Left kidney (tissue), 1 donor: ENCODE measurements at regions not wholly inside any gene's neighbourhood (a gene's known extent, or its start where the extent isn't known, plus 50 kb on each side); places are given as distances from the start of the nearest gene placed in this dataset.
A peak's percentile ranks its signal among the peaks of the same experiment; 100 is the strongest.
"Not testable (repeated sequence)": the region's sequence is repeated elsewhere in the genome, so short reads cannot be mapped to it uniquely, and the experiment has no call there.

Experiments
- DNase-seq: peaks from one replicate; pipeline ENCODE4 v3.0.0-alpha.2; 2013

- DNase-seq = no peak
These were observed 218.4 kb upstream of the FN1 start for GRCh38 chr2:215654148-215654819.

DNA sequence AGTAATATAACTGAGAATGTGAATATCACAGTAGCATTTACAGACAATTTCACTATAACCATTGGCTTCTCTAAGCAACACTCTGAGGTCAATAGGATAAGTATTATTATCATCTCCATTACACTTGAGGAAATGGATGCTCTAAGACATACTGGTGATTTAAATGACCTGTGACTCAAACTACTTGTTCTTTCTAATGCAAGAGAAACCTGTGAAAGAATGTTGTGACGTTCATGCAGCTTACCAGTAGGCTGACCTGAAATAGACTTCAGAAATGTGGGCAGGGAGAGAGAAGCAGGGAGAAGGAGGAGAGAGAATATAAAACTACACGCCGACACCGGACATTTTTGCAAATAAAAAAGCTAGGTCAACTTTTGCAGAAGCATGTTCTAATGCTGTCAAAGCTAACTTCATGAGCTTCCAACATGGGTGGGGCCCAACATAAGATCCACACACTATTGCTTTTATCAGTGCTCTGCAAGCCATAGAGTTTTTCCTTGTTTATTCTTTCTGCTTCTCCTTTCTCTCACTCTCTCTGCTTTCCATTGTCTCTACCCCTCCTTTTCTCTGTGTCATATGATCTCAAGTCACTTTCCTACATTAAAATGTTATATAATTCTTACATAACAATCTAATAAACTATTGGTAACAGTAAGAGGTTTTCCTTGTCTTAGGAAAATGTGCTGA is 217.6 kb upstream of the FN1 start:
- DNase-seq = no peak

DNA sequence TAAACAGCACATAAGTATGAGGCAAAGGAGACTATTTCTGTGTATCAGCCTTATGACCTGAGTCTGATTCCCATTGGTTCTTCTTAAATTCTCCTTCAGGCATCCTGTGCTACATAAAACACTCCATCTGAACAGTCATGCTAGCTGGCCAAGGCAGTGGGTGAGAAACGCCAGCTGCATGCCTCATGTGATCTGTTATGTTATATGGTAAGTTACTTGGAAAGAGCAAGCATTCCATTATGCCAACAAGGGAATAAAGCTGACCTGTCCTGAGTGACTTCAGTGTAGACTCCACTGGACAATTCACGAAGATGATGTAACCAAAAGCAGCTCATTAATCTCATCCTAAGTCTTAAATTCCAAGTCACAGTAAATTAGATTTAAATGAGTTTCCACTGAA is 216.5 kb upstream of the FN1 start:
- peak; percentile 12 for DNase-seq

- no peak for DNase-seq
These were observed 215.5 kb upstream of the FN1 start for GRCh38 chr2:215651412-215651811.

DNA sequence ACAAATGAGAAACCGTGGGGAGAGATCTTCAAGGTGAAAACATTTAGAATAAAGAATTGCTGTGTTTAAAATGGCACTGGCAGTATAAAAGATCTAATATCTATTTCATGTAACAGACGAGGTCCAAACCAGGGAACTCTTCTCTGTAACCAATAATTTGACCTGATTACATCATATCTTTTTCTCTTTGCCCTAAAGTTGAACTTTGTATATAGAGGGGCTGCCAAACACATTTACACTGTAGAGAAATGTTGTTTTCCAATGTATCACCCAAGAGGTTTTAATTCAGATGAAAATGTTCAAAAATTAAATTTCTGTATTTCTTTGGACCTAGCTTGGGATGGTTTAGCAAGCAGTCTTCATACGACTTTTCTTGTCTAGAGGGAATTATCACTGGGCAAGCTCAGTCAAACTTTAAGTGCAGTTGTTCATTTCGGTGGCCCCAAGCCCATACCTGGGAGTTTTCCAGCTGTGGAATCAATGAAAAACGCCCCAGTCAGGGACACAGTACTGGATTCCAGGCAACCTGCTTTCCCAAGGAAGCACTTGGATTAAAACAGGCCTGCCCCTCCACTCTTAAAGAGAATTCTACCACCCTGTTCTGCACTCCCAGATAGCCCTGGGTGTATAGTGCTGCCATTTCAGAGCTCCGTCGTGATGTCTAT is 208.5 kb upstream of the FN1 start:
- DNase-seq = no peak

DNA sequence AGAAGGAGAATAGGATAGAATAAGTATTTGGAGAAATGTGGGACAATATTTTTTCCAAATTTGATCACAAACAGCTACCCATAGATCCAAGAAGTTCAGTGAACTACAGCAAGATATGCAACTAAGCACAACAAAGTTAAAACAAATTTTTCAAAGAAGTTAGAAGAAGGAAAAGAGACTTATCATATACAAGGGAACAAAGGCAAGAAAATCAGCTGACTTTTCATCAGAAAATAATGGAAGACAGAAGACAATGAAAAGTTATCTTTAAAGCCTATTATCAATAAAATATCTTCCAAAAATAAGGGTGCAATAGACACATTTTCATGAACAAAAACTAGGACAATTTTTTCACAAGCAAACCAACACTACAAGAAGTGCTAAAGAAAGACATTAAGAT is 202.8 kb upstream of the FN1 start:
- DNase-seq = no peak

- no peak for DNase-seq
These were observed 201.8 kb upstream of the FN1 start for GRCh38 chr2:215637651-215638050.

GRCh38 chr2:215636816-215637215 is 200.9 kb upstream of the FN1 start:
- DNase-seq = no peak

GRCh38 chr2:215635788-215636139 is 199.9 kb upstream of the FN1 start:
- no peak for DNase-seq

- DNase-seq = no peak
These were observed 199.4 kb upstream of the FN1 start for GRCh38 chr2:215635071-215635787.

DNA sequence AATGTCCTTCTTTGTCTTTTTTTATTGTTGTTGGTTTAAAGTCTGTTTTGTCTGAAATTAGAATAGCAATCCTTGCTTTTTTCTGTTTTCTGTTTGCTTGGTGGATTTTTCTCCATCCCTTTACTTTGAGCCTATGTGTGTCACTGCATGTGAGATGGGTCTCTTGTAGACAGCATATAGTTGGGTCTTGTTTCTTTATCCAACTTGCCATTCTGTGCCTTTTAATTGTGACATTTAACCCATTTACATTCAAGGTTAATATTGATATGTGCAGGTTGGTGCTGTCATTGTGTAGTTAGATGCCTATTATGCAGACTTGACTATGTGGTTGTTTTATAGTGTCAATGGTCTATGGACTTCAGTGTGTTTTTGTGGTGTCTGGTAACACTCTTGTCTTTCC is 197.5 kb upstream of the FN1 start:
- no peak for DNase-seq

DNA sequence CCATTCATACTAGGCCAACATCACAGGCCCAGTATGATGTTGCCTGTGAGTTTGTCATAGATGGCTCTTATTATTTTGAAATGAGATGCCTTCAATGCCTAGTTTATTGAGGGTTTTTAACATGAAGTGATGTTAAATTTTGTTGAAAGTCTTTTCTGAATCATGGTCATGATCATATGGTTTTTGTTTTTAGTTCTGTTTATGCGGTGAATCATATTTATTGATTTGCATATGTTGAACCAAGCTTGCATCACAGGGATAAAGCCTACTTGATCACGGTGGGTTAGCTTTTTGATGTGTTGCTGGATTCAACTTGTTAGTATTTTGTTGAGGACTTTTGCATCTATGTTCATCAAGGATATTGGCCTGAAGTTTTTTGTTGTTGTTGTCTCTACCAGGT is 195.8 kb upstream of the FN1 start:
- DNase-seq = no peak

DNA sequence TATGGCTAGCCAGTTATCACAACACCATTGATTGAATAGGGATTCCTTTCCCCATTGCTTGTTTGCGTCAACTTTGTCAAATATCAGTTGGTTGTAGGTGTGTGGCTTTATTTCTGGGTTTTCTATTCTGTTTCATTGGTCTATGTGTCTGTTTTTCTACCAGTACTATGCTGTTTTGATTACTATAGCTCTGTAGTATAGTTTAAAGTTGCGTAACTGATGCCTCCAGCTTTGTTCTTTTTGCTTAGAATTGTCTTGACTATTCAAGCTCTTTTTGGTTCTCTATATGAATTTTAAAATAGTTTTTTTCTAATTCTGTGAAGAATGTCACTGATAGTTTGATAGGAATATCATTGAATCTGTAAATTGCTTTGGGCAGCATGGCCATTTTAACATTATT is 194.9 kb upstream of the FN1 start:
- not testable (repeated sequence) for DNase-seq

GRCh38 chr2:215627771-215628170 is 191.9 kb upstream of the FN1 start:
- no peak for DNase-seq

DNA sequence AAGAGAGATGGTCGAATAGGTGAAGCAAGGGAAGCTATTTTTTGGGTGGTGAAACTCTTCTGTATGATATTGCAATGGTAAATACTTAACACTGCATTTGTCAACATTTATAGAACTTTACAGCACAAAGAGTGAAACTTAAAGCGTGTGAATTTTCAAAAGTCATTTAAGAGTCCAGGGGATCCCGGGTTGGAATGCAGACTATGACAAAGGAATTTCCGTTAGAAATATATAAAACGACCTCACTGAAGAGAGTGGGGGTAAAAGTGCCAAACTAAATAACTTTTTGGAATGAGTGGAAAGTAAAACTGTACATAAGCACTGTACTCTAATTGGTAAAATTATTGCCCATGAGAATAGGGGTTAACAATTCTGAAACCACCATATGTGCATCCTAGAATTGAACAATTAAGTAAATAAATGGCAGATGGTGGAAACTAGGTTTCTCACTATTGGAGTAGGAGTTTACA is 191.0 kb upstream of the FN1 start:
- DNase-seq = no peak

- DNase-seq = no peak
These were observed 190.2 kb upstream of the FN1 start for GRCh38 chr2:215626063-215626462.

DNA sequence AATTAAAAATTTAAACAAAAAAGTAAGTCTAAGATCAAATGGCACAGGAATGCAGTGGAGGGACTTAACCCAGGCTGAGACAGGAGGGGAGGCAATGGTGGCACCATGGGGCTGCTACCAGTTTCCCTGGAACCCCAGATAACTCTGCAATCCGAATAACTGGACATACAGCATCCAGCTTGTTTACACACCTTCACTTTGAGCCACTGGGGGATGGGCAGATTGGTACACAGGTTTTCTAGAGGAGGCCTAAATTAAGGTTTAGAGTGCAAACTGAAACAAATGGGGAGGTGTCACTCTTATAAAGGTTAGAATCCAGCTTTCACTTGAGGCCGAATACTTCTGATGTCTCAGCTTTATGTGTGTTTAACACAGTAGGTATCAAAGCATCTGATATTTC is 189.3 kb upstream of the FN1 start:
- no peak for DNase-seq

DNA sequence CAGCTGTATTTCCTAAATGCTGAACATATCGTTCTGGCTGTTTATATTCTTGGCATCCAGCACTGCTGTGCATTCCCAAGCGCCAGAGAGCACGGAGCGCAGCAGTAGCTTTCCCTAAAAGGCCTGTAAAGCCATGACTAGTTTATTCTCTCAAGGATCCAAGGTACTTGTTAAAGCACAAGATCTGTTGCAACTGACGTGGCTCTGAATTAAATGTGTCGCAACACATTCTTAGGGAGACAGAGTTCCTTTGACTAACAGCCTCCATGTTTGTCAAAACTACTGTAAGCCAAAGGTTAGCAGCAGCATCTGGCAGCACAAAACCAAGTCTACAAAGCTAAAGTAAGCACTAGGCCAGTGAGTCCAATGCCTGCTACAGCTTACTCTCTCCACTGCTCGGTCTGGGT is 188.6 kb upstream of the FN1 start:
- peak; percentile 54 for DNase-seq

- DNase-seq = no peak
These were observed 187.0 kb upstream of the FN1 start for GRCh38 chr2:215622837-215623236.

DNA sequence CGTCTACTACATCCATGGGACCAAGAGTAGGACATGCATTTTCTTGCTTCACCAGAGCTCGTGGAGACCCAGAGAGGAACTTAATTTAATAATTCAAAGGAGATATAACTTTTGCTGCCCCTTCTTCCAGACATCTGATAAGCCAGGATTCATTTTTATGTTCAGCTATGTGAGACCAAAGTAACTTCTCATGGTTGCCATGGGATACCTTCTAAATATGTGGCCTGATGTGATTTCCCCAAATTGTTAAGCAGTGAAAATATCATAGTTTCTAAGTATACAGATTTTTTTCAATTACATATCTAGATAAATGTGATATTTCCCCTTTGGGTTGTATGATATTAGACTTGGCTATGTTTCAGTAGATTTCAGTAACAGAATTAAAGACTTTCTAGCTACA is 185.5 kb upstream of the FN1 start:
- no peak for DNase-seq

DNA sequence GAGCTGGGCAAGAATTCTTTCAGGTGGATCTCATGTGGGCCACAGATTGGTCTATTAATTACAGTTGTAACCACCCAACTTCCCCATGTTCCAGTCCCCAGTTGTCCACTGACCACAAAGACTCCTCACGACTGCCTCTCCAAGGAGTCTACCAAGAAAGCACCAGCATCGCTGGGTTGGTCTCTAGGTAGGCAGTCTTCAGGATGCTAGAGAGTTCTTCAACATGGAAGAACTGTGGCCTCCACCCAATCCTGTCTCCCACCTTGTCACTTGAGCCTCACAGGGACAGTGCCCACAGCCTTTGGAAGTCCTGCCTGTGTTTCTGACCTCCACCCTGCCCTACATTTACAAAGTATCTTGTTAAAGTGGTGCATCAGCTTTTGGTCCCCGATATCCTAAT is 184.7 kb upstream of the FN1 start:
- DNase-seq = no peak

DNA sequence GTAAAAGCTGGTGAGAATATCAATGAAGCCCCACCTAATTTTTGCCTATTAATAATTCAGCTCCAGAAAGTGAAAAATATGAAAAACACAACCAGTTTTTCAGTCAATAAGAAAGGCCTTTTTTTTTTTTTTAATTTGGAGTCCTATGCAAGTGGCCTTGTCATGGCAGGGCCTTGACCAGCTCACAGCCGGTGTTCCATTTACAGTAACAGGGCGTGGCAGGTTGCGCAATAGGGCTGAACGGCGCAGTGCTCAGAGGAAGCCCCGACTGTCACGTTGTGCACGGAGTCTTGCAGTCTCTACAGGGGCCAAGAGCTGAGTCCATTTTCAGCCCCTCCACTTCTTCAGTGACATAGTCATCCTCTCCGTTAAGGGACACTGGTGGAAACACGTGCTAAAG is 184.1 kb upstream of the FN1 start:
- no peak for DNase-seq
